HG02623 (cell line): ENCODE measurements at regions not wholly inside any gene's neighbourhood (a gene's known extent, or its start where the extent isn't known, plus 50 kb on each side); places are given as distances from the start of the nearest gene placed in this dataset.
"Not testable (repeated sequence)": the region's sequence is repeated elsewhere in the genome, so short reads cannot be mapped to it uniquely, and the experiment has no call there.

Experiments used
- ATAC-seq: cut with Tn5 transposase; IDR thresholded peaks from one replicate; pipeline ENCODE4 v1.9.1; 2021; ENCODE audit warnings: moderate library complexity; ENCODE audit not compliant: unreplicated experiment

GRCh38 chr10:123309731-123310130 lies 155.5 kb downstream of the BUB3 start:
- ATAC-seq, result no peak

GRCh38 chr10:123316776-123317175 lies 162.6 kb downstream of the BUB3 start:
- no peak for ATAC-seq

- no peak for ATAC-seq
These were observed 164.3 kb downstream of the BUB3 start for GRCh38 chr10:123318516-123318915.

- ATAC-seq, result no peak
These were observed 165.9 kb downstream of the BUB3 start for GRCh38 chr10:123320091-123320490.

GRCh38 chr10:123323884-123324283 lies 169.7 kb downstream of the BUB3 start:
- no peak for ATAC-seq

GRCh38 chr10:123325663-123326190 lies 171.5 kb downstream of the BUB3 start:
- ATAC-seq, result no peak

- no peak for ATAC-seq
These were observed 172.5 kb downstream of the BUB3 start for GRCh38 chr10:123326674-123327073.

- ATAC-seq, result peak; percentile 67
These were observed 173.2 kb downstream of the BUB3 start for GRCh38 chr10:123327450-123327849.

GRCh38 chr10:123327896-123328295 lies 173.7 kb downstream of the BUB3 start:
- ATAC-seq, result no peak

- no peak for ATAC-seq
These were observed 177.2 kb downstream of the BUB3 start for GRCh38 chr10:123331438-123331837.

- no peak for ATAC-seq
These were observed 192.4 kb downstream of the BUB3 start for GRCh38 chr10:123346581-123346980.

GRCh38 chr10:123348691-123349572 lies 194.7 kb downstream of the BUB3 start:
- ATAC-seq, result no peak

- ATAC-seq, result no peak
These were observed 197.5 kb downstream of the BUB3 start for GRCh38 chr10:123351715-123352114.

GRCh38 chr10:123354521-123354920 lies 200.3 kb downstream of the BUB3 start:
- no peak for ATAC-seq

- no peak for ATAC-seq
These were observed 201.7 kb downstream of the BUB3 start for GRCh38 chr10:123355748-123356481.

- ATAC-seq, result no peak
These were observed 202.6 kb downstream of the BUB3 start for GRCh38 chr10:123356799-123357198.

- no peak for ATAC-seq
These were observed 203.3 kb downstream of the BUB3 start for GRCh38 chr10:123357421-123357930.

- ATAC-seq, result no peak
These were observed 205.3 kb downstream of the BUB3 start for GRCh38 chr10:123359539-123359938.

- no peak for ATAC-seq
These were observed 207.6 kb downstream of the BUB3 start for GRCh38 chr10:123361832-123362231.

GRCh38 chr10:123367195-123367594 lies 213.0 kb downstream of the BUB3 start:
- ATAC-seq, result no peak

- not testable (repeated sequence) for ATAC-seq
These were observed 217.4 kb downstream of the BUB3 start for GRCh38 chr10:123371626-123372025.

- ATAC-seq, result no peak
These were observed 219.4 kb downstream of the BUB3 start for GRCh38 chr10:123373591-123373990.
